Spinal cord (tissue), 9 donors: ENCODE measurements at regions not wholly inside any gene's neighbourhood (a gene's known extent, or its start where the extent isn't known, plus 50 kb on each side); places are given as distances from the start of the nearest gene placed in this dataset.
"Not testable (repeated sequence)": the region's sequence is repeated elsewhere in the genome, so short reads cannot be mapped to it uniquely, and the experiment has no call there.

Experiments
- DNase-seq, 6 donors: peaks; one replicate each; pipeline versions ENCODE4 v3.0.0 to v3.0.0-alpha.2; 2013 to 2015; ENCODE audit warnings: low spot score in 6 of 6, low read depth in 4 of 6
- H3K27ac ChIP-seq: one replicate; pipeline ENCODE4 v1.5.1; 2013; ENCODE audit warnings: low read depth, low read length, control low read depth
- H3K27me3 ChIP-seq: one replicate; pipeline ENCODE4 v1.6.1; 2013; ENCODE audit warnings: low read length; ENCODE audit not compliant: control insufficient read depth, insufficient read depth
- H3K36me3 ChIP-seq: one replicate; pipeline ENCODE4 v1.6.1; 2013; ENCODE audit warnings: low read length; ENCODE audit not compliant: control insufficient read depth, insufficient read depth
- H3K4me1 ChIP-seq: one replicate; pipeline ENCODE4 v1.6.1; 2013; ENCODE audit warnings: low read length; ENCODE audit not compliant: control insufficient read depth, insufficient read depth
- H3K4me3 ChIP-seq: one replicate; pipeline ENCODE4 v1.5.1; 2013; ENCODE audit warnings: low read depth, low read length, control low read depth
- H3K9me3 ChIP-seq: one replicate; pipeline ENCODE4 v1.6.1; 2013; ENCODE audit warnings: low read length; ENCODE audit not compliant: control insufficient read depth, insufficient read depth
- WGBS: methylation state at CpG from one replicate; pipeline ENCODE4 v1.1.5; 2013; ENCODE audit warnings: missing lambda C conversion rate; ENCODE audit not compliant: insufficient coverage; 5-methylcytosine and 5-hydroxymethylcytosine counted together
- donor health status: healthy.

DNA sequence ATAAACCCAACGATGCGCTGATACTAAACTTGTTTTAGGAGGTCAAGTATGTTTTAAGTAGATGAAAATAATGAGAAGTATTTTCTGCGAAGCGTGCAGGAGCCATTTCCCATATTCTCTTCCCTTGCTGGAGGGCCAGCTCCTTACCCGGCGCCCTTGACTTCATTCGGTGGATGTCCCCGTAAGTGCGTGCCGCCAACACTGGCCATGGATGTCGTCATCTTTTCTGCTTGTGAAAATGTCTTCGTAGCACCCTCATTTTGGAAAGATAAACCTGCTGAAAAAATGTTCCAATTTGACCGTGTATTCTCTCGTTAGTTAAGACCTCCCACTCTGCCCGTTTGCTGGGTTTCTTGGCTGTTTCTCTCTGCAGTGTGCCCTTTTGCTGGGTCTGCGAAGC, 127.5 kb downstream of the RTP5 start:
- 87% methylated on average over 16 of the region's 16 CpGs for WGBS
- Histone ChIP-seq H3K4me1 (no peaks in the 10 kb centered on the region), H3K27ac (no peak overlapping the region), H3K9me3 (no peaks in the 10 kb centered on the region), H3K27me3 (no peaks in the 10 kb centered on the region), H3K4me3 (no peak overlapping the region), H3K36me3 (peaks cover 26% of the 10 kb centered on the region)
- no peak for DNase-seq

DNA sequence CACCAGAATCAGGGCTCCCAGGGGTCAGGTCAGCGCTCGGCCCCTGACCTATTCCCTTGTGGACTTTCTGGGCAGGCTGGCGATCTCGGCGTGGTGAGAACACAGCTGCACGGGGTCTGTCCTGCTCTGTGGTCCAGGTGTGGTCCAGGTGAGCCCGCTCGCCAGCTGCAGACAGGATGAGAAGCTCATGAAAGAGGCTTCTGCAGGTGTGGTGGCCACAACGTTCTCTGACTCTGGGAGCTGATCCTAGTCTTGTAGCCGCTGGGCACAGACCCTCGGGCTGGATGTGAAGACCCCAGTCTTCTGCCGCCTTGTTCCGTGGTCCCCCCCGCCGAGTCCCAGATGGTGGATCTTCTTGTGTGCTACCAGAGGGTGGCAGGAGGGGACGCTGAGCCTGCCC, 129.7 kb downstream of the RTP5 start:
- Histone ChIP-seq H3K27ac (no peak overlapping the region), H3K4me3 (no peak overlapping the region), H3K27me3 (no peaks in the 10 kb centered on the region), H3K9me3 (no peaks in the 10 kb centered on the region), H3K36me3 (peaks cover 18% of the 10 kb centered on the region), H3K4me1 (no peaks in the 10 kb centered on the region)
- no peak for DNase-seq
- 90% methylated on average over 15 of the region's 16 CpGs for WGBS

DNA sequence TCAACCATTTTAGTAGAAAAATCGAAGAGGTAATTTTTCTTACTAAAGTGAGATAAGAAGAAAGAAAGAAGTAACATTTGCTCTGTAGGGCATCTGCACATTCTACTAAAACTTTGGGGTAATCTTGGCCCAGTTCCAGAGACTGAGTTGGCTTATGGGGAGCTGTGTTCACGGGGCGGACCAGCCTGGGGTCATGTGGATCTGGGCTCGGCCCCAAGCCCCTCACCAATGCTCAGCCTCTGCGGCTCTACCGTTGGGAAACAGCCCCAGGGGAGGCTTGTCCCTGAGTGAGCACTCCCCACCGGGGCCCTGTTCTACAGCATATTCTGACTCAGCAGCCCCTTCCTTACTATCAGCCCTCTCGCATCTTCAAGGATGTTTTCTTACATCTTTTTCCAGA, 132.3 kb downstream of the RTP5 start:
- no peaks in the 10 kb centered on the region for H3K9me3 ChIP-seq
- H3K36me3 ChIP-seq: peaks cover 4% of the 10 kb centered on the region
- DNase-seq: no peak
- WGBS: 64% methylated on average over 5 of the region's 8 CpGs
- H3K27me3 ChIP-seq: no peaks in the 10 kb centered on the region
- H3K27ac ChIP-seq: no peak overlapping the region
- H3K4me3 ChIP-seq: no peak overlapping the region
- H3K4me1 ChIP-seq: no peaks in the 10 kb centered on the region

DNA sequence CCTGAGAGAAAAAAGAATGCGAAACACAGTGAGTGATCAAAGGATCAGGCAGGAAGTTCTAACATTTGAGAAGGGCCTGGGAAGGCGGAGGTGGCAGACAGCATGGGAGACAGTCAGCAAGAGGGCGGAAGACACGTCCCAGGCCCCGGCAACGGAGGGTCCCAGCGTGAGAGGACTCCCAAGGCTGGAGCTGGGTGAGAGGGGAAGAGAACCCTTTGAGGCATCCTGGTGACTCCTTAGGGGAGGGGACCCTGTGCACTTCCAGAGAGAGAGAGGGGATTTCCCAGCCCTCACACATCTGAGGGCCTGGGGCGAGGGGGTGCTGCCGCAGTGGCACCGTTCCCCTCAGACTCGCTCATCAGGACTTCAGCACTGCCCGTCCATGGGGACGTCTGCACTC, 133.4 kb downstream of the RTP5 start:
- no peaks in the 10 kb centered on the region for H3K4me1 ChIP-seq
- peaks cover 4% of the 10 kb centered on the region for H3K36me3 ChIP-seq
- H3K27me3 ChIP-seq: no peaks in the 10 kb centered on the region
- H3K27ac ChIP-seq: no peak overlapping the region
- WGBS: 86% methylated on average over 13 of the region's 13 CpGs
- DNase-seq: no peak
- H3K4me3 ChIP-seq: no peak overlapping the region
- no peaks in the 10 kb centered on the region for H3K9me3 ChIP-seq

DNA sequence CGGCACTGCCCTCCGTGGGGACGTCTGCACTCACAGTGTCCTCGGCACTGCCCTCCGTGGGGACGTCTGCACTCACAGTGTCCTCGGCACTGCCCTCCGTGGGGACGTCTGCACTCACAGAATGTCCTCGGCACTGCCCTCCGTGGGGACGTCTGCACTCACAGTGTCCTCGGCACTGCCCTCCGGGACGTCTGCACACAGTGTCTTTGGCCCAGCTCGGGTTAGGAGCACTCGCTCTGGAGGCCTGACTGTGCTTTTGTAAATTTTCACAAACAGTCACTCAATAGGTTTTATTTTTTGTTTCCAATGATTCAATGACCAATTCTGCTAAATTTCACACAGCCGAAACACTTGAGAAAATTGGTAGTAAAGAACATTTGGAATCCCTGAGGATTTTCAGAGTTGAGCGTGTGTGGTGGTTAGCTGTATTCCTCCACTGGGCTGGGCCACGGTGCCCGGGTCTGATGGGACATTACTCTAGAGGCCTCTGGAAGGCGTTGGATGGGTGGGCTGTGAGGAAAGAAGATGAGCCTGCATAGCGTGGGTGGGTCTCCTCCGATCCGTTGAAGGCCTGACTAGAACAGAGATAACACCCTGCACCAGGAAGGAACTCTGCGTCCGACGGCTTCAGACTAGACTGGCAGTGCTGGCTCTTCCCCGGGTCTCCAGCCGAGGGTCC, 134.8 kb downstream of the RTP5 start:
- no peaks in the 10 kb centered on the region for H3K9me3 ChIP-seq
- whole genome bisulfite sequencing: 91% methylated on average over 19 of the region's 30 CpGs
- DNase-seq: no peak

DNA sequence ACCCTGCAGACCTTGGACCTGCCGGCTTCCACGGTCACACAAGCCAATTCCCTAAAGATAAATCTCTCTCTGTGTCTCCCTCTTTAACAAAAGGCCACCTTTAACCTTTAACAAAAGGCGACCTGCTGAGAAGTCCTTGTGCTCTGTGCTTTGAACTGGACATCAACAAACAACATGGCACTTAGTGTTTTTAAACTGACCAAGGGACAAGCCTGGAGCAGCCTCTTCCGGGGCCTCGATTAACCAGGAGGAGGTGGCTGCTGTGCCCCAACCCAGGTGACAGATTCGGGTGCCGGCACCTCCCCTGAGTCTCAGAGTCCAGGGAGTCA, 135.3 kb downstream of the RTP5 start:
- no peaks in the 10 kb centered on the region for H3K9me3 ChIP-seq
- H3K4me1 ChIP-seq: no peaks in the 10 kb centered on the region
- H3K4me3 ChIP-seq: no peak overlapping the region
- no peaks in the 10 kb centered on the region for H3K27me3 ChIP-seq
- no peak overlapping the region for H3K27ac ChIP-seq
- no peaks in the 10 kb centered on the region for H3K36me3 ChIP-seq
- DNase-seq: no peak
- WGBS: 69% methylated on average over 7 of the region's 7 CpGs

More for the DNA sequence above, 134.8 kb downstream of the RTP5 start:
- no peaks in the 10 kb centered on the region for H3K36me3 ChIP-seq
- no peaks in the 10 kb centered on the region for H3K4me1 ChIP-seq
- no peak overlapping the region for H3K4me3 ChIP-seq
- H3K27ac ChIP-seq: no peak overlapping the region
- H3K27me3 ChIP-seq: no peaks in the 10 kb centered on the region

DNA sequence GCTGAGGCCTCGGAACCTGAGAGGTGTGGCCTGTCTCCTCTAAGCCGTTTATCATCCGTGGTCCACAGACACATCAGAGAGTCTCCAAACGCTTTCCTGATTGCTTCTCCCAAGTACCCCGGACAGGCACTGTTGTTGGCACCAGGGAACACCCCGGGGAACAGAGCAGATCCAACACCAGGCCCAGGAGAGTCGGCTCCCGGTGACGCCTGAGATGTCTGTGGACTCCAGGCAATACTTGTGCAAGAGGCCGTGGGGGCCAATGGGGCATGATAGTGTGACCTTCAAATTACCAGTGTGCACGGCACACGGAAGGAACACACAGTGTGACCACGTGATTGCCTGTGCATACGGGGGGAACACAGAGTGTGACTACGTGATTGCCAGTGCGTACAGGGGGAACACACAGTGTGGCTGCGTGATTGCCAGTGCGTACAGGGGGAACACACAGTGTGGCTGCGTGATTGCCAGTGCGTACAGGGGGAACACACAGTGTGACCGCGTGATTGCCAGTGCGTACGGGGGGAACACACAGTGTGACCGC, 136.6 kb downstream of the RTP5 start:
- DNase-seq, H3K4me3 ChIP-seq, H3K36me3 ChIP-seq, H3K9me3 ChIP-seq, H3K27ac ChIP-seq, H3K27me3 ChIP-seq, H3K4me1 ChIP-seq: not testable (repeated sequence)
- WGBS: 85% methylated on average over 12 of the region's 25 CpGs

DNA sequence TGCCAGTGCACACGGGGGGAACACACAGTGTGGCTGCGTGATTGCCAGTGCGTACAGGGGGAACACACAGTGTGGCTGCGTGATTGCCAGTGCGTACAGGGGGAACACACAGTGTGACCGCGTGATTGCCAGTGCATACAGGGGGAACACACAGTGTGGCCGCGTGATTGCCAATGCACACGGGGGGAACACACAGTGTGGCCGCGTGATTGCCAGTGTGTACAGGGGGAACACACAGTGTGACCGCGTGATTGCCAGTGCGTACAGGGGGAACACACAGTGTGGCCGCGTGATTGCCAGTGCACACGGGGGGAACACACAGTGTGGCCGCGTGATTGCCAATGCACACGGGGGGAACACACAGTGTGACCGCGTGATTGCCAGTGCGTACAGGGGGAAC, 139.4 kb downstream of the RTP5 start:
- not testable (repeated sequence) for H3K27me3 ChIP-seq, H3K36me3 ChIP-seq, DNase-seq, H3K9me3 ChIP-seq, H3K27ac ChIP-seq, H3K4me3 ChIP-seq, H3K4me1 ChIP-seq
- 89% methylated on average over 9 of the region's 24 CpGs for WGBS

DNA sequence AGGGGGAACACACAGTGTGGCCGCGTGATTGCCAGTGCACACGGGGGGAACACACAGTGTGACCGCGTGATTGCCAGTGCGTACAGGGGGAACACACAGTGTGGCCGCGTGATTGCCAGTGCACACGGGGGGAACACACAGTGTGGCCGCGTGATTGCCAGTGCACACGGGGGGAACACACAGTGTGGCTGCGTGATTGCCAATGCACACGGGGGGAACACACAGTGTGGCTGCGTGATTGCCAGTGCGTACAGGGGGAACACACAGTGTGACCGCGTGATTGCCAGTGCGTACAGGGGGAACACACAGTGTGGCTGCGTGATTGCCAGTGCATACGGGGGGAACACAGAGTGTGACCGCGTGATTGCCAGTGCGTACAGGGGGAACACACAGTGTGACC, 140.3 kb downstream of the RTP5 start:
- H3K27me3 ChIP-seq, DNase-seq, H3K9me3 ChIP-seq, H3K4me3 ChIP-seq, H3K36me3 ChIP-seq, H3K27ac ChIP-seq, H3K4me1 ChIP-seq: not testable (repeated sequence)
- 82% methylated on average over 9 of the region's 24 CpGs for WGBS

DNA sequence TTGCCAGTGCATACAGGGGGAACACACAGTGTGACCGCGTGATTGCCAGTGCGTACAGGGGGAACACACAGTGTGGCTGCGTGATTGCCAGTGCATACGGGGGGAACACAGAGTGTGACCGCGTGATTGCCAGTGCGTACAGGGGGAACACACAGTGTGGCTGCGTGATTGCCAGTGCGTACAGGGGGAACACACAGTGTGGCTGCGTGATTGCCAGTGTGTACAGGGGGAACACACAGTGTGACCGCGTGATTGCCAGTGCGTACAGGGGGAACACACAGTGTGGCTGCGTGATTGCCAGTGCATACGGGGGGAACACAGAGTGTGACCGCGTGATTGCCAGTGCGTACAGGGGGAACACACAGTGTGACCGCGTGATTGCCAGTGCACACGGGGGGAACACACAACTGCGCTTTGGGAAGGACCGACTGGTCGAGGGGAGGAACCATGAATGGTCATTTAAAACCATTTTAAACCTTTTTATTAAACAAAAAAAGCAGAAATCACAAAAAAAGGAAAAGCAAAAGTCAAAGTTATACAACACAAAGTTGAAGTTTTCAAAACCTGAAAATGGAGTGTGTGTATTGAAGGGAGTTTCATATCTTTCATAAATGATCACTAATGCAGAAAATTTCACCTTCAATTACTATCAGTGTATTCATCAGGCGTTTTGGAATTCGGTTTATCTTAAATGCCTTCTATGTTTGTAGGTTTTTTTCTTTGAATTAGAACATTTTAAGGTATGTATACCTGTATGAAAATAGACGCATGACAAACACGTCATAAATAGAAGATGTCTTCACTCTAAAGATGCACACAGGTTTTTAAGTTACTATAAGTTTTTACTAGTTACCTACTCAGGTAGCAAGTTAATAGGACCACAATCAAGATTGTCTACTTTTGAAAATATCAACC, 141.0 kb downstream of the RTP5 start:
- not testable (repeated sequence) for H3K4me1 ChIP-seq, H3K27me3 ChIP-seq, DNase-seq, H3K9me3 ChIP-seq, H3K36me3 ChIP-seq, H3K27ac ChIP-seq, H3K4me3 ChIP-seq
- WGBS: 90% methylated on average over 6 of the region's 29 CpGs
